Parathyroid adenoma (tissue), 2 donors: ENCODE measurements at regions not wholly inside any gene's neighbourhood (a gene's known extent, or its start where the extent isn't known, plus 50 kb on each side); places are given as distances from the start of the nearest gene placed in this dataset.
"Not testable (repeated sequence)": the region's sequence is repeated elsewhere in the genome, so short reads cannot be mapped to it uniquely, and the experiment has no call there.

Experiments
- H2AFZ ChIP-seq: fragments of 300-600 bp; sonication (generic); one replicate; pipeline ENCODE4 v1.7.0; 2017; ENCODE audit warnings: antibody characterized with exemption, mild to moderate bottlenecking
- H3K27ac ChIP-seq: fragments of 300-600 bp; sonication (generic); one replicate; pipeline ENCODE4 v1.7.0; 2017
- H3K27me3 ChIP-seq: fragments of 300-600 bp; sonication (generic); one replicate; pipeline ENCODE4 v1.7.0; 2017; ENCODE audit warnings: low read length; ENCODE audit not compliant: control insufficient read depth, insufficient read depth
- H3K36me3 ChIP-seq: fragments of 300-600 bp; sonication (generic); one replicate; pipeline ENCODE4 v1.7.0; 2017; ENCODE audit warnings: low read length; ENCODE audit not compliant: control insufficient read depth, insufficient read depth
- H3K4me1 ChIP-seq: fragments of 300-600 bp; sonication (generic); one replicate; pipeline ENCODE4 v1.7.0; 2017; ENCODE audit warnings: control low read depth
- H3K4me2 ChIP-seq: fragments of 300-600 bp; sonication (generic); one replicate; pipeline ENCODE4 v1.7.0; 2017; ENCODE audit warnings: low read length
- H3K4me3 ChIP-seq: fragments of 300-600 bp; sonication (generic); one replicate; pipeline ENCODE4 v1.7.0; 2017; ENCODE audit warnings: low read depth, low read length
- H3K79me2 ChIP-seq: fragments of 300-600 bp; sonication (generic); one replicate; pipeline ENCODE4 v1.7.0; 2017; ENCODE audit warnings: control low read depth
- H3K9ac ChIP-seq: fragments of 300-600 bp; sonication (generic); one replicate; pipeline ENCODE4 v1.7.0; 2017; ENCODE audit warnings: mild to moderate bottlenecking
- H3K9me3 ChIP-seq: fragments of 300-600 bp; sonication (generic); one replicate; pipeline ENCODE4 v1.7.0; 2017; ENCODE audit warnings: low read length; ENCODE audit not compliant: control insufficient read depth
- CTCF ChIP-seq: fragments of 300-600 bp; sonication (generic); IDR thresholded peaks from one replicate; pipeline ENCODE4 v1.7.0; 2017; ENCODE audit warnings: antibody characterized with exemption, mild to moderate bottlenecking
- donor health status: primary hyperparathyroidism.

GRCh38 chr4:151582098-151582497, 173.1 kb downstream of the FHIP1A start:
- TF ChIP-seq CTCF = no peak
- H2AFZ ChIP-seq = no peak overlapping the region
- H3K9me3 ChIP-seq = no peaks in the 10 kb centered on the region
- H3K4me2 ChIP-seq = no peak overlapping the region
- no peak overlapping the region for H3K27ac ChIP-seq
- H3K79me2 ChIP-seq = no peaks in the 10 kb centered on the region
- no peaks in the 10 kb centered on the region for H3K4me1 ChIP-seq
- no peak overlapping the region for H3K9ac ChIP-seq
- no peaks in the 10 kb centered on the region for H3K27me3 ChIP-seq
- no peak overlapping the region for H3K4me3 ChIP-seq
- H3K36me3 ChIP-seq = no peaks in the 10 kb centered on the region

- Histone ChIP-seq H3K27ac (no peak overlapping the region), H3K9ac (no peak overlapping the region), H3K27me3 (no peaks in the 10 kb centered on the region), H3K9me3 (no peaks in the 10 kb centered on the region), H3K36me3 (no peaks in the 10 kb centered on the region), H3K4me3 (no peak overlapping the region), H3K4me2 (no peak overlapping the region), H3K79me2 (no peaks in the 10 kb centered on the region), H2AFZ (no peak overlapping the region), H3K4me1 (no peaks in the 10 kb centered on the region)
- no peak for TF ChIP-seq CTCF
These were observed 174.4 kb downstream of the FHIP1A start for GRCh38 chr4:151583157-151583914.

- Histone ChIP-seq H3K27ac (no peak overlapping the region), H3K9me3 (no peaks in the 10 kb centered on the region), H3K36me3 (no peaks in the 10 kb centered on the region), H3K9ac (no peak overlapping the region), H3K4me1 (no peaks in the 10 kb centered on the region), H3K4me2 (no peak overlapping the region), H3K79me2 (no peaks in the 10 kb centered on the region), H3K27me3 (no peaks in the 10 kb centered on the region), H3K4me3 (no peak overlapping the region), H2AFZ (no peak overlapping the region)
- TF ChIP-seq CTCF = no peak
These were observed 175.1 kb downstream of the FHIP1A start for GRCh38 chr4:151584101-151584500.

- H3K27me3 ChIP-seq, H3K36me3 ChIP-seq: not testable (repeated sequence)
These were observed 165.2 kb downstream of the GATB start for GRCh38 chr4:151595629-151596028.

GRCh38 chr4:151597691-151598090, 163.1 kb downstream of the GATB start:
- H3K4me2 ChIP-seq, H3K9me3 ChIP-seq, H3K27ac ChIP-seq, H3K9ac ChIP-seq, H3K4me3 ChIP-seq, H3K79me2 ChIP-seq, H3K36me3 ChIP-seq, H2AFZ ChIP-seq, H3K27me3 ChIP-seq, H3K4me1 ChIP-seq: not testable (repeated sequence)

More at GRCh38 chr4:151595629-151596028, 165.2 kb downstream of the GATB start:
- H3K79me2 ChIP-seq, H3K4me1 ChIP-seq, H3K4me2 ChIP-seq, H3K27ac ChIP-seq, H3K4me3 ChIP-seq, H2AFZ ChIP-seq, H3K9ac ChIP-seq, H3K9me3 ChIP-seq: not testable (repeated sequence)

GRCh38 chr4:151599863-151600262, 160.9 kb downstream of the GATB start:
- H3K27me3 ChIP-seq = no peaks in the 10 kb centered on the region
- no peak overlapping the region for H3K4me3 ChIP-seq
- no peak overlapping the region for H2AFZ ChIP-seq
- H3K79me2 ChIP-seq = no peaks in the 10 kb centered on the region
- no peak for TF ChIP-seq CTCF
- no peaks in the 10 kb centered on the region for H3K4me1 ChIP-seq
- no peaks in the 10 kb centered on the region for H3K9me3 ChIP-seq
- H3K9ac ChIP-seq = no peak overlapping the region
- no peaks in the 10 kb centered on the region for H3K36me3 ChIP-seq
- H3K27ac ChIP-seq = no peak overlapping the region
- no peak overlapping the region for H3K4me2 ChIP-seq
